SK-N-SH (cell line): ENCODE measurements at regions not wholly inside any gene's neighbourhood (a gene's known extent, or its start where the extent isn't known, plus 50 kb on each side); places are given as distances from the start of the nearest gene placed in this dataset.

Source experiments
- CTCF ChIA-PET: fragments of 300-600, 350-600 bp; formaldehyde crosslinking; extraction: SDS; loops from one replicate; lab custom pipeline; 2021; lab: Yijun Ruan, JAX
- POLR2A ChIA-PET: fragments of 350-600 bp; sonication (Branson Sonifier 250); formaldehyde crosslinking; extraction: SDS; loops from one replicate; lab custom pipeline; 2020; ENCODE audit warnings: antibody characterized with exemption, inconsistent platforms; lab: Yijun Ruan, JAX
- DNase-seq: peaks from one replicate; pipeline ENCODE4 v3.0.0; 2012
- H2AFZ ChIP-seq: fragments of 200-600 bp; sonication (generic); 2 replicates; pipeline ENCODE4 v1.8.1; 2016; ENCODE audit warnings: antibody characterized with exemption, mild to moderate bottlenecking, low read depth
- H3F3A ChIP-seq: fragments of 200-600 bp; sonication (generic); replicated peaks from 2 replicates; pipeline ENCODE3; 2016; ENCODE audit warnings: antibody characterized with exemption, mild to moderate bottlenecking; ENCODE audit not compliant: insufficient read depth
- H3K27ac ChIP-seq, 2 experiments: fragments of 200-500 bp in 1 of 2; fragments of 200-600 bp in 1 of 2; sonication (Bioruptor generic) in 1 of 2; sonication (generic), shearing (Covaris generic) in 1 of 2; 2 replicates each; pipeline versions ENCODE4 v1.5.1 to v1.6.1; 2014 to 2016; ENCODE audit warnings: low read depth in 2 of 2, inconsistent platforms in 1 of 2, low read length in 1 of 2, mild to moderate bottlenecking in 1 of 2, mixed read lengths in 1 of 2
- H3K27me3 ChIP-seq: fragments of 200-600 bp; sonication (generic), shearing (Covaris generic); 2 replicates; pipeline ENCODE4 v1.6.1; 2016; ENCODE audit warnings: mixed run types; ENCODE audit not compliant: insufficient read depth
- H3K36me3 ChIP-seq, 2 experiments: fragments of 200-500 bp in 1 of 2; fragments of 200-600 bp in 1 of 2; sonication (Bioruptor generic) in 1 of 2; sonication (generic) in 1 of 2; replicated peaks in 1 of 2; 2 replicates each; pipeline versions ENCODE3 to v1.5.1; 2014 to 2016; ENCODE audit warnings: low read length in 1 of 2, mild to moderate bottlenecking in 1 of 2; ENCODE audit not compliant: insufficient read depth in 2 of 2, control insufficient read depth in 1 of 2
- H3K4me1 ChIP-seq, 2 experiments: fragments of 200-500 bp in 1 of 2; fragments of 200-600 bp in 1 of 2; sonication (Bioruptor generic) in 1 of 2; sonication (generic), shearing (Covaris generic) in 1 of 2; 2 replicates each; pipeline versions ENCODE4 v1.5.1 to v1.6.1; 2014 to 2016; ENCODE audit warnings: low read depth in 1 of 2, low read length in 1 of 2, mixed run types in 1 of 2; ENCODE audit not compliant: insufficient read depth in 2 of 2, control insufficient read depth in 1 of 2
- H3K4me2 ChIP-seq: fragments of 200-600 bp; sonication (generic), shearing (Covaris generic); 2 replicates; pipeline ENCODE4 v1.6.1; 2017; ENCODE audit warnings: mixed run types
- H3K4me3 ChIP-seq, 2 experiments: fragments of 200-500 bp in 1 of 2; fragments of 200-600 bp in 1 of 2; sonication (Bioruptor generic) in 1 of 2; sonication (generic), shearing (Covaris generic) in 1 of 2; 2 replicates each; pipeline versions ENCODE4 v1.5.1 to v1.8.1; 2014 to 2016; ENCODE audit warnings: low read depth in 2 of 2, inconsistent platforms in 1 of 2, low read length in 1 of 2, mild to moderate bottlenecking in 1 of 2, mixed read lengths in 1 of 2, moderate library complexity in 1 of 2
- H3K79me2 ChIP-seq: fragments of 200-600 bp; sonication (generic); 2 replicates; pipeline ENCODE4 v1.8.1; 2017; ENCODE audit warnings: mild to moderate bottlenecking; ENCODE audit not compliant: insufficient read depth
- H3K9ac ChIP-seq: fragments of 200-600 bp; sonication (generic); 2 replicates; pipeline ENCODE4 v1.6.1; 2017; ENCODE audit warnings: mixed run types
- H3K9me2 ChIP-seq: fragments of 200-600 bp; sonication (generic); 2 replicates; pipeline ENCODE4 v1.6.1; 2017; ENCODE audit warnings: mixed run types
- H3K9me3 ChIP-seq: fragments of 200-600 bp; sonication (generic); 2 replicates; pipeline ENCODE4 v1.6.1; 2017; ENCODE audit warnings: mixed run types, mild to moderate bottlenecking, moderate library complexity
- H4K20me1 ChIP-seq: fragments of 200-600 bp; sonication (generic); 2 replicates; pipeline ENCODE4 v1.6.1; 2017; ENCODE audit warnings: mild to moderate bottlenecking, mixed run types; ENCODE audit not compliant: insufficient read depth
- CHD2 ChIP-seq: fragments of 150-350 bp; IDR thresholded peaks from 2 replicates; pipeline ENCODE4 v1.6.1; 2018; ENCODE audit warnings: low read length; ENCODE audit not compliant: partially characterized antibody
- EZH2phosphoT487 ChIP-seq: fragments of 200-600 bp; sonication (generic); IDR thresholded peaks from 2 replicates; pipeline ENCODE4 v1.6.1; 2017; ENCODE audit warnings: low read depth, mixed run types, mild to moderate bottlenecking, antibody characterized with exemption, moderate library complexity, borderline replicate concordance
- GABPA ChIP-seq: IDR thresholded peaks from 2 replicates; pipeline ENCODE4 v1.4.0; 2012; ENCODE audit warnings: low read depth, mild to moderate bottlenecking
- RFX5 ChIP-seq: IDR thresholded peaks from 2 replicates; pipeline ENCODE4 v1.6.1; 2012; ENCODE audit warnings: mild to moderate bottlenecking, improper control_type of control experiment, low read length
- TCF12 ChIP-seq: IDR thresholded peaks from 2 replicates; pipeline ENCODE4 v1.4.0; 2012
- WGBS: methylation state at CpG from one replicate; pipeline ENCODE4 v1.1.6; 2017; ENCODE audit warnings: low lambda C conversion rate; 5-methylcytosine and 5-hydroxymethylcytosine counted together
- TF ChIP-seq, protein P1 (sequence below): fragments of 200-600 bp; sonication (generic); IDR thresholded peaks from 2 replicates; pipeline ENCODE4 v1.6.1; 2017; ENCODE audit warnings: antibody characterized with exemption, mild to moderate bottlenecking, moderate library complexity
- TF ChIP-seq, protein P2 (sequence below): fragments of 150-350 bp; IDR thresholded peaks from 2 replicates; pipeline ENCODE4 v1.6.1; 2016; ENCODE audit warnings: mild to moderate bottlenecking, low read depth, low read length
- TF ChIP-seq, protein P3 (sequence below): fragments of 150-350 bp; IDR thresholded peaks from 2 replicates; pipeline ENCODE4 v1.6.1; 2017; ENCODE audit warnings: antibody characterized with exemption, low read length, low read depth, borderline replicate concordance
- TF ChIP-seq, protein P4 (sequence below): IDR thresholded peaks from 2 replicates; pipeline ENCODE4 v1.4.0; 2012; ENCODE audit warnings: low read depth, borderline replicate concordance

DNA sequence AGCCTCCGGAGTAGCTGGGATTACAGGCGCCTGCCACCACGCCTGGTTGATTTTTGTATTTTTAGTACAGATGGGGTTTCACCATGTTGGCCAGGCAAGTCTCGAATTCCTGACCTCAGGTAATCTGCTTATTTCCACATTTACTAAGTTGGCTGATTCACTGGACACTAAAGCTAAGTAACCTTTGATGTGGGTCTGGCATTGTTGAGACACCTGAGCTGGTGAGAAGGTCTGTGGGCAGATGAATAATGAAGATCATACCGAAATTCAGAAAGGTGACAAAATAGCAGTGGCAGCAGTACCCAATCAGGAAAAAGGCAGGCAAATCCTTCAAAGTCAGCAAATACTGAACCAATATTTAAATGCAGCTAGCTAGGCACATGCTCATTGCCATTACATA lies 210.6 kb upstream of the ZNF608 start:
- Histone ChIP-seq H2AFZ (no peak overlapping the region), H3K9me2 (no peaks in the 10 kb centered on the region), H4K20me1 (no peaks in the 10 kb centered on the region), H3K79me2 (no peaks in the 10 kb centered on the region), H3K4me1 (no peaks in the 10 kb centered on the region), H3K27me3 (no peaks in the 10 kb centered on the region), H3K4me2 (no peak overlapping the region), H3K4me3 (no peak overlapping the region), H3K9me3 (no peaks in the 10 kb centered on the region), H3K36me3 (no peaks in the 10 kb centered on the region), H3K9ac (no peak overlapping the region), H3K27ac (no peak overlapping the region), H3F3A (no peaks in the 10 kb centered on the region)
- DNase-seq, result no peak
- CTCF ChIA-PET, result interaction anchor here (1.1 kb wide), 1 partner anchor 24 kb away, joined by 3 read pairs; no protein-coding TSS in a partner anchor
- POLR2A ChIA-PET, result no interaction called here
- 82% methylated on average over 5 of the region's 5 CpGs for WGBS
- TF ChIP-seq, protein P1, sequence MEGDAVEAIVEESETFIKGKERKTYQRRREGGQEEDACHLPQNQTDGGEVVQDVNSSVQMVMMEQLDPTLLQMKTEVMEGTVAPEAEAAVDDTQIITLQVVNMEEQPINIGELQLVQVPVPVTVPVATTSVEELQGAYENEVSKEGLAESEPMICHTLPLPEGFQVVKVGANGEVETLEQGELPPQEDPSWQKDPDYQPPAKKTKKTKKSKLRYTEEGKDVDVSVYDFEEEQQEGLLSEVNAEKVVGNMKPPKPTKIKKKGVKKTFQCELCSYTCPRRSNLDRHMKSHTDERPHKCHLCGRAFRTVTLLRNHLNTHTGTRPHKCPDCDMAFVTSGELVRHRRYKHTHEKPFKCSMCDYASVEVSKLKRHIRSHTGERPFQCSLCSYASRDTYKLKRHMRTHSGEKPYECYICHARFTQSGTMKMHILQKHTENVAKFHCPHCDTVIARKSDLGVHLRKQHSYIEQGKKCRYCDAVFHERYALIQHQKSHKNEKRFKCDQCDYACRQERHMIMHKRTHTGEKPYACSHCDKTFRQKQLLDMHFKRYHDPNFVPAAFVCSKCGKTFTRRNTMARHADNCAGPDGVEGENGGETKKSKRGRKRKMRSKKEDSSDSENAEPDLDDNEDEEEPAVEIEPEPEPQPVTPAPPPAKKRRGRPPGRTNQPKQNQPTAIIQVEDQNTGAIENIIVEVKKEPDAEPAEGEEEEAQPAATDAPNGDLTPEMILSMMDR, result no peak
- TF ChIP-seq GABPA, result no peak

DNA sequence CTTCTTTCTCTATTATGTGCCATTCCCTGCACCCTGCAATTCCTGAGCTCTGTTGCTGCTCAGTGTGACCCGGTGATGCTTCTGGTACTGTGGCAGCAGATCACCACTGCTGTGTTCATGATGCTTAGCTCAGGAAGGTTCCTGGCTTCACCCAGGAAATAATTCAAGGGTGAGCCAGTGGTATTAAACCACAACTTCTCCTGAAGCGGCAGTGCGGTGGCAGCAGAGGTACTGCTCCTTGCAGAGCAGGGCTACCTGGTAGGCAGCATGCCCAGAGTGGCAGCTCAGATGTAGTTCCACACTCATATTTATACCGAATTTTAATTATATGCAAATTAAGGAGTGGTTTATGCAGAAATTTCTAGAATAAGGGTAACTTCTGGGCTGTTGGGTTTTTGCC lies 213.8 kb upstream of the ZNF608 start:
- DNase-seq, result no peak
- TF ChIP-seq CHD2 (no peak), GABPA (no peak), TCF12 (no peak), RFX5 (no peak), EZH2phosphoT487 (no peak)
- TF ChIP-seq, protein P2, sequence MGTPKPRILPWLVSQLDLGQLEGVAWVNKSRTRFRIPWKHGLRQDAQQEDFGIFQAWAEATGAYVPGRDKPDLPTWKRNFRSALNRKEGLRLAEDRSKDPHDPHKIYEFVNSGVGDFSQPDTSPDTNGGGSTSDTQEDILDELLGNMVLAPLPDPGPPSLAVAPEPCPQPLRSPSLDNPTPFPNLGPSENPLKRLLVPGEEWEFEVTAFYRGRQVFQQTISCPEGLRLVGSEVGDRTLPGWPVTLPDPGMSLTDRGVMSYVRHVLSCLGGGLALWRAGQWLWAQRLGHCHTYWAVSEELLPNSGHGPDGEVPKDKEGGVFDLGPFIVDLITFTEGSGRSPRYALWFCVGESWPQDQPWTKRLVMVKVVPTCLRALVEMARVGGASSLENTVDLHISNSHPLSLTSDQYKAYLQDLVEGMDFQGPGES, result no peak
- TF ChIP-seq, protein P3, sequence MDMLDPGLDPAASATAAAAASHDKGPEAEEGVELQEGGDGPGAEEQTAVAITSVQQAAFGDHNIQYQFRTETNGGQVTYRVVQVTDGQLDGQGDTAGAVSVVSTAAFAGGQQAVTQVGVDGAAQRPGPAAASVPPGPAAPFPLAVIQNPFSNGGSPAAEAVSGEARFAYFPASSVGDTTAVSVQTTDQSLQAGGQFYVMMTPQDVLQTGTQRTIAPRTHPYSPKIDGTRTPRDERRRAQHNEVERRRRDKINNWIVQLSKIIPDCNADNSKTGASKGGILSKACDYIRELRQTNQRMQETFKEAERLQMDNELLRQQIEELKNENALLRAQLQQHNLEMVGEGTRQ, result no peak
- TF ChIP-seq, protein P4, sequence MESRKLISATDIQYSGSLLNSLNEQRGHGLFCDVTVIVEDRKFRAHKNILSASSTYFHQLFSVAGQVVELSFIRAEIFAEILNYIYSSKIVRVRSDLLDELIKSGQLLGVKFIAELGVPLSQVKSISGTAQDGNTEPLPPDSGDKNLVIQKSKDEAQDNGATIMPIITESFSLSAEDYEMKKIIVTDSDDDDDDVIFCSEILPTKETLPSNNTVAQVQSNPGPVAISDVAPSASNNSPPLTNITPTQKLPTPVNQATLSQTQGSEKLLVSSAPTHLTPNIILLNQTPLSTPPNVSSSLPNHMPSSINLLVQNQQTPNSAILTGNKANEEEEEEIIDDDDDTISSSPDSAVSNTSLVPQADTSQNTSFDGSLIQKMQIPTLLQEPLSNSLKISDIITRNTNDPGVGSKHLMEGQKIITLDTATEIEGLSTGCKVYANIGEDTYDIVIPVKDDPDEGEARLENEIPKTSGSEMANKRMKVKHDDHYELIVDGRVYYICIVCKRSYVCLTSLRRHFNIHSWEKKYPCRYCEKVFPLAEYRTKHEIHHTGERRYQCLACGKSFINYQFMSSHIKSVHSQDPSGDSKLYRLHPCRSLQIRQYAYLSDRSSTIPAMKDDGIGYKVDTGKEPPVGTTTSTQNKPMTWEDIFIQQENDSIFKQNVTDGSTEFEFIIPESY, result no peak
- Histone ChIP-seq H3K4me1 (no peaks in the 10 kb centered on the region; a peak in 1 of 4 replicates), H3K9me2 (no peaks in the 10 kb centered on the region), H3K79me2 (no peaks in the 10 kb centered on the region), H4K20me1 (no peaks in the 10 kb centered on the region), H3K36me3 (no peaks in the 10 kb centered on the region), H3K9ac (no peak overlapping the region), H3F3A (no peaks in the 10 kb centered on the region), H3K4me2 (no peak overlapping the region), H3K27ac (no peak overlapping the region), H3K9me3 (no peaks in the 10 kb centered on the region), H3K27me3 (no peaks in the 10 kb centered on the region), H3K4me3 (no peak overlapping the region), H2AFZ (no peak overlapping the region)
- POLR2A ChIA-PET, result no interaction called here
- CTCF ChIA-PET, result no interaction called here
- 86% methylated on average over 4 of the region's 4 CpGs for WGBS
